Activated CD8-positive, alpha-beta memory T cell treated with anti-CD3 and anti-CD28 coated beads, Interleukin-2, amount 10 ng/mL, durations not matched to agents 7 days and 5 days (primary cell): ENCODE measurements at regions not wholly inside any gene's neighbourhood (a gene's known extent, or its start where the extent isn't known, plus 50 kb on each side); places are given as distances from the start of the nearest gene placed in this dataset.

ENCODE experiments used
- ATAC-seq: fragments of 150-1000 bp; cut with Tn5 transposase; one replicate; pipeline ENCODE4 v1.10.0; 2021; ENCODE audit warnings: moderate library complexity
- CTCF ChIA-PET: fragments of 350-600 bp; sonication (Branson Sonifier 250); formaldehyde crosslinking; loops from one replicate; lab custom pipeline; 2021; ENCODE audit warnings: antibody characterized with exemption; lab: Charles Lee
- DNase-seq: peaks from one replicate; pipeline ENCODE4 v3.0.0-alpha.2; 2020
- H3K27ac Mint-ChIP-seq: one replicate; pipeline ENCODE4 v1.8.0; 2021; ENCODE audit warnings: mild to moderate bottlenecking, mixed read lengths
- H3K27me3 Mint-ChIP-seq: one replicate; pipeline ENCODE4 v1.8.0; 2021; ENCODE audit warnings: mixed read lengths
- H3K36me3 Mint-ChIP-seq: one replicate; pipeline ENCODE4 v1.8.0; 2021; ENCODE audit warnings: mild to moderate bottlenecking, mixed read lengths
- H3K4me1 Mint-ChIP-seq: one replicate; pipeline ENCODE4 v1.8.0; 2021; ENCODE audit warnings: mixed read lengths
- H3K4me3 Mint-ChIP-seq: one replicate; pipeline ENCODE4 v1.8.0; 2021; ENCODE audit warnings: mild to moderate bottlenecking, moderate library complexity, mixed read lengths
- H3K9me3 Mint-ChIP-seq: one replicate; pipeline ENCODE4 v1.8.0; 2022; ENCODE audit warnings: low read depth, mixed read lengths

DNA sequence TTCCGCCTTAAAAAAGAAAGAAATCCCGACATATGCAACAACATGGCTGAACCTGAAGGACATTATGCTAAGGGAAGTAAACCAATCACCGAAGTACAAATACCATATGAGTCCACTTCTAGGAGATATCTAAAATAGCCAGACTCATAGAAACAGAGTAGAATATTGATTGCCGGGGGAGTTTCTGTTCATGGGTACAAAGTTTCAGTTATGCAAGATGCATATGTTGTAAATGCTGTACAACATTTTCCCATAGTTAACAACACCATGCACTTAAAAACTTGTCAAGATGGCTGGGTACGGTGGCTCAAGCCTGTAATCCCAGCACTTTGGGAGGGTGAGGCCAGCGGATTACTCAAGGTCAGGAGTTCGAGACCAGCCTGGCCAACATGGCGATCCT, 251.5 kb upstream of the EEF2KMT start:
- no peaks in the 10 kb centered on the region for H3K27me3 Mint-ChIP-seq
- H3K27ac Mint-ChIP-seq, result no peak overlapping the region
- H3K4me3 Mint-ChIP-seq, result no peak overlapping the region
- DNase-seq, result no peak
- ATAC-seq, result no peak
- no peaks in the 10 kb centered on the region for H3K36me3 Mint-ChIP-seq
- no peaks in the 10 kb centered on the region for H3K9me3 Mint-ChIP-seq
- no peaks in the 10 kb centered on the region for H3K4me1 Mint-ChIP-seq
- CTCF ChIA-PET, result no interaction called here

- Mint-ChIP-seq H3K36me3 (no peaks in the 10 kb centered on the region), H3K27me3 (no peaks in the 10 kb centered on the region), H3K4me3 (no peak overlapping the region), H3K4me1 (no peaks in the 10 kb centered on the region), H3K9me3 (no peaks in the 10 kb centered on the region), H3K27ac (no peak overlapping the region)
- ATAC-seq, result no peak
- no peak for DNase-seq
- CTCF ChIA-PET, result no interaction called here
Observed at GRCh38 chr16:5347561-5347960, 250.0 kb upstream of the EEF2KMT start.

DNA sequence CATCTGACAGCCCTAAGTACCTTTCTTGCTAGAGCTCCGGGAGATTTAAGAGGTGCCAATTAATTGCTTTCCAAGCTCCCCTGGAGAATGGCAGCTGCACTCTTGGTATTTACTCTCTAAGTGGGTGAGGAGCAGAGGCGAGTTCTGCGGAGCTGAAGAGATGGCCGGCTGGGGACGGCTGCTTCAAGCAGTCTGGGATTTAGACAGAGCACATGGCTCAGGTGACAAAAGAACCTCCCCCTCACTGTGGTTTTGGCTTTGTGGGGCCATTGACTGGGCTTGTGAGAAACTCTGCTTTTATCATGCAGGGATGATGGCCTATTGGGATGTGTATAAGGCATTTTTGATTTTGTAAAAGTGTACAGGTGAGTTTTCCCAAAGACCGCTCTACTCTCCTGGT, 239.3 kb upstream of the EEF2KMT start:
- no peaks in the 10 kb centered on the region for H3K27me3 Mint-ChIP-seq

GRCh38 chr16:5333991-5334390, 236.4 kb upstream of the EEF2KMT start:
- no peak overlapping the region for H3K4me3 Mint-ChIP-seq
- ATAC-seq, result no peak
- CTCF ChIA-PET, result no interaction called here
- no peaks in the 10 kb centered on the region for H3K4me1 Mint-ChIP-seq
- H3K9me3 Mint-ChIP-seq, result peaks cover 2% of the 10 kb centered on the region
- H3K27ac Mint-ChIP-seq, result no peak overlapping the region
- no peak for DNase-seq
- H3K36me3 Mint-ChIP-seq, result no peaks in the 10 kb centered on the region
- no peaks in the 10 kb centered on the region for H3K27me3 Mint-ChIP-seq

More for the DNA sequence above, 239.3 kb upstream of the EEF2KMT start:
- DNase-seq (no peak), ATAC-seq (no peak)
- Mint-ChIP-seq H3K9me3 (no peaks in the 10 kb centered on the region), H3K4me1 (no peaks in the 10 kb centered on the region), H3K27ac (no peak overlapping the region), H3K36me3 (no peaks in the 10 kb centered on the region), H3K4me3 (no peak overlapping the region)
- CTCF ChIA-PET, result no interaction called here

GRCh38 chr16:5333126-5333525, 235.5 kb upstream of the EEF2KMT start:
- no peak for DNase-seq

DNA sequence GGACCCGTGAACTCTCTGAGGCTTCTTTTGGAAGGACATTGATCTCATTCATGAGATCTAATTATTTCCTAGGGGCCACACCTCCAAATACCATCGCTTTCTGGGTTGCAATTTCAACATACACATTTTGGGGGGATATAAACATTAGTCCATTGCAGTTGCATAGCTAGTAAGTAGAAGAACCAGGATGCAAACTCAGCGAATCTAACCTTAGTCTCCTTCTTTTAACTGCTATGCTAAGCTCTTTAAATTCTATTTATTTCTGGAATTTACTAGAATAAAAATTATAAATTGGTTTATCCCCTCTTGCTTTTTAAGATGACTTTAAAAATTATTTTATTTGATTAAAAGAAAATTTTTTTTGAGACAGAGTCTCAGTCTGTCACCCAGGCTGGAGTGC, 232.5 kb upstream of the EEF2KMT start:
- ATAC-seq (no peak), DNase-seq (no peak)
- Mint-ChIP-seq H3K9me3 (peaks cover 2% of the 10 kb centered on the region), H3K4me1 (no peaks in the 10 kb centered on the region), H3K4me3 (no peak overlapping the region), H3K27ac (no peak overlapping the region), H3K36me3 (no peaks in the 10 kb centered on the region), H3K27me3 (no peaks in the 10 kb centered on the region)
- CTCF ChIA-PET, result no interaction called here

More at GRCh38 chr16:5333126-5333525, 235.5 kb upstream of the EEF2KMT start:
- peaks cover 2% of the 10 kb centered on the region for H3K9me3 Mint-ChIP-seq
- no peak overlapping the region for H3K27ac Mint-ChIP-seq
- no peak for ATAC-seq
- CTCF ChIA-PET, result no interaction called here
- no peaks in the 10 kb centered on the region for H3K4me1 Mint-ChIP-seq
- H3K27me3 Mint-ChIP-seq, result no peaks in the 10 kb centered on the region
- no peak overlapping the region for H3K4me3 Mint-ChIP-seq
- no peaks in the 10 kb centered on the region for H3K36me3 Mint-ChIP-seq

- Mint-ChIP-seq H3K9me3 (peaks cover 2% of the 10 kb centered on the region), H3K27ac (no peak overlapping the region), H3K4me1 (no peaks in the 10 kb centered on the region), H3K36me3 (no peaks in the 10 kb centered on the region), H3K27me3 (no peaks in the 10 kb centered on the region), H3K4me3 (no peak overlapping the region)
- CTCF ChIA-PET, result no interaction called here
- no peak for ATAC-seq
- DNase-seq, result no peak
Observed at GRCh38 chr16:5328546-5328945, 231.0 kb upstream of the EEF2KMT start.

DNA sequence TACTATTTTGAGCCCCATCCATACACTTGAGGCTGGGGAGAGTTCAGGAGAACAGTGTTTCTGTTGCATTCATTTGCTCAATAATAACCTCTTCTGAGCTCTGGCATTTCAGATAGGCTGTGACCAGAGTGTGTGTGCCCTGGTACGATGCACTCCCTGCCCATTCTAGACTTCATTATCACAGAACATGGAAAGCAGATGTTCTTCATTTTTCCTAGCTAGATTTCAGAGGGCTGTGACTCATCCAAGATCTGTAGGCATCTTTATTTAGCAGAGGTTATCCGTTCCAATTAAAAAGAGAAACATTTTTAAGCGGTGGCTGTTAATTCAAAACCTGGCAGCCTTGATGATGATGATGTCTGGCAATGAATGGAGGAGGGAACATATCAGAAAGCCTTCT, 228.8 kb upstream of the EEF2KMT start:
- H3K9me3 Mint-ChIP-seq, result peaks cover 2% of the 10 kb centered on the region
- H3K36me3 Mint-ChIP-seq, result no peaks in the 10 kb centered on the region
- H3K27ac Mint-ChIP-seq, result no peak overlapping the region
- H3K4me3 Mint-ChIP-seq, result no peak overlapping the region
- H3K27me3 Mint-ChIP-seq, result no peaks in the 10 kb centered on the region
- DNase-seq, result no peak
- H3K4me1 Mint-ChIP-seq, result no peaks in the 10 kb centered on the region
- CTCF ChIA-PET, result no interaction called here
- ATAC-seq, result no peak

DNA sequence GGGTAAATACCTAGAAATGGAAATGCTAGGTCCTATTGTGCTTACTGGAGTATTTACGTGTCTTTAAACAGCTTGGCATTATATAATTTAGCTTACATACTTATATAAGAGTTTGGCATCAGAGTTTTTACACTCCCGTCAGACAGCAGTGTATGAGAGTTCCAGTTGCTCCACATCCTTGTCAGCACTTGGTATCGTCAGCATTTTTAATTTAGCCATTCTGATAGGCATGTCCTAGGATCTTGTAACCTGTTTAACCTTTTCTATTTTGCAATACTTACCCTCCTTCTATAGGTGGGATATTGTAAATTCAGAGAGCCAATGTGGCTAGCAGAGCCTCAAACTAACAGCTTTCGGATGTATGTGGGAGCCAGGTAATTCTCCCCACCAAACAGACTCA, 228.3 kb upstream of the EEF2KMT start:
- ATAC-seq (no peak), DNase-seq (no peak)
- Mint-ChIP-seq H3K4me3 (no peak overlapping the region), H3K27ac (no peak overlapping the region), H3K4me1 (no peaks in the 10 kb centered on the region), H3K27me3 (no peaks in the 10 kb centered on the region), H3K36me3 (no peaks in the 10 kb centered on the region), H3K9me3 (peaks cover 2% of the 10 kb centered on the region)
- CTCF ChIA-PET, result no interaction called here

DNA sequence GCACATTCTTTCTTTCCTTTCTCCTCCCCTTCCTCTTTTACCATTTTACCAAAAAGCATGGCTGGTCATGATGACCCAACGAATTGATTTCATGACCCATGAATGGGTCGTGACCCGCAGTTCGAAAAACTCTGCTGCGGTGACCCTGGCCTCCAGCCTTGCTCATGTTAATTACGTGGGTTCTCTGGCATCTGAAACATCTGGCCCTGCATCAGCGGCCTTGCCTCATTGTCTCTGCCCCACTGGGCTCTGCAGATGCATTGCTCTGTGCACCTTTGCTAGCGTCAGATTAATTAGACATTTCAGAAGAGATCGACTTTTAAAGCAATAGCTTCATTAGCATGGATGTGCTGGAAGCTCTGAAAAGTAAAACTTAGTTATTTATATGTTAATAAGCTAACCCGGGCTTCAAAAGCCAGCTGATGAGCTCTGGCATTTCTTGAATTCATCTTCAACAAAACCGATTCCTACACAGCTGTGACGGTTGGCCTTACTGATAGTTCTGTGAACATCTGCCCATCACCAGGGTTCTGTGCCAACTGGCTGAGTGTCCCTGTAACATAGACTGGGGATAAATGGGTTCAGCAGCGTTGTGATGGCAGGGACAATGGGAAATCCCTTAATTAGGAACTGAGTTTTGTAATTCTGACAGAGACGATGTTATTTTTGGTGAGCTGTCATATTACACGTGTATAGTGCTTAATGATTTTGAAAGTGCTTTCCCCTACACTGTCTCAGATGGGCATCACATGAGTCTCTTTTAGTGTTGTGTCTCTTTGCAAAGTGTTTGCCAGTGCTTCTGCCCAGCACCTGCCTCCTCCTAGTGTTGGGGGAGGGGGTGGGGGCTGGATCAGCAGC, 225.9 kb upstream of the EEF2KMT start:
- CTCF ChIA-PET, result no interaction called here
- Mint-ChIP-seq H3K9me3 (no peaks in the 10 kb centered on the region), H3K36me3 (no peaks in the 10 kb centered on the region), H3K4me3 (no peak overlapping the region), H3K4me1 (no peaks in the 10 kb centered on the region), H3K27me3 (no peaks in the 10 kb centered on the region), H3K27ac (no peak overlapping the region)
- ATAC-seq (no peak), DNase-seq (no peak)

DNA sequence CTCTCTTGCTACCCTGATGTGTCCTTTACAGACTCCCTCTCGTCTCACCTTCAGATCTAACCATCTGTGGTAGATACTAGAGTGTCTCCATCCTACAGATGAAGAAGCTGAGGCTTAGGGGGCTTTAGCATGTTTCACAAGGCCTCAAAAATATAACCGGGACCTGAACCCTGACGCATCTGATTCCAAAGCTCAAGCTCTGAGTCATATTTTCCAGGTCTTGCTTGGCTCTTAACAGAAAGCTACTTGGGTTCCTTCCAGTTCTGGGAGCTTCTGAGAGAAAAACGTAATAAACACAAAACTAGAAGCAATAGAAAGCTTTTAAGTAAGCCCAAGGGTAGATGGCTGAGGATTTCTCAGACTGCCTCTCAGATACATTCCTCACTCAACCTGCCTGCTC, 224.3 kb upstream of the EEF2KMT start:
- Mint-ChIP-seq H3K4me3 (no peak overlapping the region), H3K4me1 (no peaks in the 10 kb centered on the region), H3K9me3 (no peaks in the 10 kb centered on the region), H3K27me3 (no peaks in the 10 kb centered on the region), H3K36me3 (no peaks in the 10 kb centered on the region), H3K27ac (no peak overlapping the region)
- DNase-seq (no peak), ATAC-seq (no peak)
- CTCF ChIA-PET, result no interaction called here

DNA sequence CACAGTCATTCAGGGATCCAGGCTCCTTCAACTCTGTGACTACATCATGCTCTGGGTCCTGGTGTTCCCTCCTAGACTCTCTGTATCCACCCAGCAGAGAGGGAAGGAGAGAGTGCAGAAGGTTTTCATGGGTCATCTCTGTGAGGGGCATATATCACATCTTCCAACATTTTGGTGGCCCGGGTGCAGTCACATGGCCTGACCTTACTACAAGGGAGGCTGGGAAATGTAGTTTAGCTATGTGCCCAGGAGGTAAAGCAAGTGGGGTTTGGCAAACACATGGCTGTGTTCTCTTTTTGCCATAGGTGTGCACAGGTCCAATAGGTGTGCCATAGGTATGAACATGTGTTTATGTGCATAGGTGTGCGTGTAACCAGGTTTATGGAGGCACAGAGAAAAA, 222.2 kb upstream of the EEF2KMT start:
- no peak overlapping the region for H3K4me3 Mint-ChIP-seq
- ATAC-seq, result no peak
- no peak for DNase-seq
- no peaks in the 10 kb centered on the region for H3K9me3 Mint-ChIP-seq
- H3K4me1 Mint-ChIP-seq, result no peaks in the 10 kb centered on the region
- CTCF ChIA-PET, result no interaction called here
- H3K27ac Mint-ChIP-seq, result no peak overlapping the region
- no peaks in the 10 kb centered on the region for H3K27me3 Mint-ChIP-seq
- H3K36me3 Mint-ChIP-seq, result no peaks in the 10 kb centered on the region

- no peak overlapping the region for H3K27ac Mint-ChIP-seq
- H3K9me3 Mint-ChIP-seq, result no peaks in the 10 kb centered on the region
- H3K27me3 Mint-ChIP-seq, result no peaks in the 10 kb centered on the region
- H3K4me1 Mint-ChIP-seq, result no peaks in the 10 kb centered on the region
- H3K4me3 Mint-ChIP-seq, result no peak overlapping the region
- DNase-seq (no peak), ATAC-seq (no peak)
- no peaks in the 10 kb centered on the region for H3K36me3 Mint-ChIP-seq
- CTCF ChIA-PET, result no interaction called here
Observed at GRCh38 chr16:5315914-5316313, 218.3 kb upstream of the EEF2KMT start.

GRCh38 chr16:5314377-5314776, 216.8 kb upstream of the EEF2KMT start:
- DNase-seq (no peak), ATAC-seq (no peak)
- H3K9me3 Mint-ChIP-seq, result no peaks in the 10 kb centered on the region
- no peak overlapping the region for H3K4me3 Mint-ChIP-seq
- no peaks in the 10 kb centered on the region for H3K36me3 Mint-ChIP-seq
- CTCF ChIA-PET, result no interaction called here
- no peaks in the 10 kb centered on the region for H3K4me1 Mint-ChIP-seq
- H3K27me3 Mint-ChIP-seq, result no peaks in the 10 kb centered on the region
- no peak overlapping the region for H3K27ac Mint-ChIP-seq
